ENCODE measurements at regions not wholly inside any gene's neighbourhood (a gene's known extent, or its start where the extent isn't known, plus 50 kb on each side); places are given as distances from the start of the nearest gene placed in this dataset.

GRCh38 chr3:176855901-176856486 is 341.3 kb downstream of the TBL1XR1 start:
- Histone ChIP-seq H3K4me3 (ENCODE audit: low read depth, low read length) (no peak overlapping the region), H3K27me3 (replicated peaks) (no peaks in the 10 kb centered on the region), H3K27ac (no peak overlapping the region), H3K36me3 (replicated peaks) (no peaks in the 10 kb centered on the region)
- in situ Hi-C loops (cut with HindIII; ENCODE audit: low pct_ligation_motif_present, low sequenced_read_pairs) = no loop called here
- TF ChIP-seq CTCF (IDR thresholded peaks at IDR 0.05; ENCODE audit: low read depth, low read length, missing control alignments) = no peak
- DNase-seq = no peak

GRCh38 chr3:176855213-176855612 is 342.1 kb downstream of the TBL1XR1 start:
- in situ Hi-C loops (cut with HindIII; ENCODE audit: low pct_ligation_motif_present, low sequenced_read_pairs) = no loop called here
- H3K27me3 ChIP-seq (replicated peaks) = no peaks in the 10 kb centered on the region
- H3K27ac ChIP-seq = no peak overlapping the region

GRCh38 chr3:176850498-176850897 is 346.8 kb downstream of the TBL1XR1 start:
- Histone ChIP-seq H3K4me3 (ENCODE audit: low read depth, low read length) (no peak overlapping the region), H3K36me3 (replicated peaks) (no peaks in the 10 kb centered on the region), H3K27ac (no peak overlapping the region), H3K27me3 (replicated peaks) (no peaks in the 10 kb centered on the region)
- no peak for TF ChIP-seq CTCF (IDR thresholded peaks at IDR 0.05; ENCODE audit: low read depth, low read length, missing control alignments)
- in situ Hi-C loops (cut with HindIII; ENCODE audit: low pct_ligation_motif_present, low sequenced_read_pairs) = no loop called here
- no peak for DNase-seq

More at GRCh38 chr3:176855213-176855612, 342.1 kb downstream of the TBL1XR1 start:
- no peak for DNase-seq
- no peak for TF ChIP-seq CTCF (IDR thresholded peaks at IDR 0.05; ENCODE audit: low read depth, low read length, missing control alignments)
- Histone ChIP-seq H3K4me3 (ENCODE audit: low read depth, low read length) (no peak overlapping the region), H3K36me3 (replicated peaks) (no peaks in the 10 kb centered on the region)

DNA sequence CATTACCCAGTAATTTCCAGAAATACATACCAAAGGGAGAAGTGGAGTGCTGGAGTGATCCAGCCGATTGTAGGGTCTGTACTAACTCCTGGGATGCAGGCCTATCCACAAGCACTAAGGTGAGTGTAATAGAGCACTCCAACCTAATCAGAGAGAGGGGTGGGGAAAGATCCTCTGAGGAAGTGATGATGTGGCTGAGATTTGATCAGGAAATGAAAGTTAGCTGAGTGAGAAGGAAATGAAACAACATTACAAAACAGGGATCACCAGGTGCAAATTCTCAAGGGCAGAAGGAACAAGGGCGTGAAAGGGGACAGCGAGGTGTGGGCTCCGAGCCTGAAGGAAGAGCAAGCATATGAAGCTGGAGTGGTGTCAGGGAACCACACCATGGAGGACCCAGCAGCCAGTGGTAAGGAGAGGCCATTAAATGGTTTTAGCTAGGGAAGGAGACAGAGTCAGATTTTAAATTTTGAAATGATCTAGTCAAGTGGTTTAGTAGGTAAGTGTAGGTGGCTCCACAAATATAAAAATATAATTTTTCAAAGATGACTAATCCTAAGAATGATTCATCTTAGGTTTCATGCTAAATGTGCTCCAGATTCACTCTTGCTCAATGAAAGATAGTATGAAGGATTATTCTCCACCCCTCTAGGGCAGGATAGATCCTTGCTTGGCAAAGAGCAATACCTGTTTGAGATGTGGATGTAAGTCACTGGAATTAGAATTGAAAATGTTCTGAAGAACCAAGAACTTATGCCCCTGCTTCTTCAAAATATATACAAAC is 348.7 kb downstream of the TBL1XR1 start:
- no peaks in the 10 kb centered on the region for H3K27me3 ChIP-seq (replicated peaks)
- no peak for TF ChIP-seq CTCF (IDR thresholded peaks at IDR 0.05; ENCODE audit: low read depth, low read length, missing control alignments)
- no peaks in the 10 kb centered on the region for H3K36me3 ChIP-seq (replicated peaks)
- in situ Hi-C loops (cut with HindIII; ENCODE audit: low pct_ligation_motif_present, low sequenced_read_pairs) = no loop called here
- DNase-seq = no peak
- no peak overlapping the region for H3K27ac ChIP-seq
- H3K4me3 ChIP-seq (ENCODE audit: low read depth, low read length) = no peak overlapping the region

GRCh38 chr3:176842914-176843313 is 354.4 kb downstream of the TBL1XR1 start:
- no peak overlapping the region for H3K4me3 ChIP-seq (ENCODE audit: low read depth, low read length)
- no peak for TF ChIP-seq CTCF (IDR thresholded peaks at IDR 0.05; ENCODE audit: low read depth, low read length, missing control alignments)
- no peak for DNase-seq
- no peak overlapping the region for H3K27ac ChIP-seq
- H3K27me3 ChIP-seq (replicated peaks) = no peaks in the 10 kb centered on the region
- in situ Hi-C loops (cut with HindIII; ENCODE audit: low pct_ligation_motif_present, low sequenced_read_pairs) = no loop called here
- no peaks in the 10 kb centered on the region for H3K36me3 ChIP-seq (replicated peaks)
